ENCODE measurements at regions not wholly inside any gene's neighbourhood (a gene's known extent, or its start where the extent isn't known, plus 50 kb on each side); places are given as distances from the start of the nearest gene placed in this dataset.

GRCh38 chr3:177591379-177591778 lies 394.1 kb upstream of the TBL1XR1 start:
- TF ChIP-seq, protein P1, sequence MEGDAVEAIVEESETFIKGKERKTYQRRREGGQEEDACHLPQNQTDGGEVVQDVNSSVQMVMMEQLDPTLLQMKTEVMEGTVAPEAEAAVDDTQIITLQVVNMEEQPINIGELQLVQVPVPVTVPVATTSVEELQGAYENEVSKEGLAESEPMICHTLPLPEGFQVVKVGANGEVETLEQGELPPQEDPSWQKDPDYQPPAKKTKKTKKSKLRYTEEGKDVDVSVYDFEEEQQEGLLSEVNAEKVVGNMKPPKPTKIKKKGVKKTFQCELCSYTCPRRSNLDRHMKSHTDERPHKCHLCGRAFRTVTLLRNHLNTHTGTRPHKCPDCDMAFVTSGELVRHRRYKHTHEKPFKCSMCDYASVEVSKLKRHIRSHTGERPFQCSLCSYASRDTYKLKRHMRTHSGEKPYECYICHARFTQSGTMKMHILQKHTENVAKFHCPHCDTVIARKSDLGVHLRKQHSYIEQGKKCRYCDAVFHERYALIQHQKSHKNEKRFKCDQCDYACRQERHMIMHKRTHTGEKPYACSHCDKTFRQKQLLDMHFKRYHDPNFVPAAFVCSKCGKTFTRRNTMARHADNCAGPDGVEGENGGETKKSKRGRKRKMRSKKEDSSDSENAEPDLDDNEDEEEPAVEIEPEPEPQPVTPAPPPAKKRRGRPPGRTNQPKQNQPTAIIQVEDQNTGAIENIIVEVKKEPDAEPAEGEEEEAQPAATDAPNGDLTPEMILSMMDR (conservative IDR thresholded peaks at IDR 0.05; ENCODE audit: low read length): no peak
- TF ChIP-seq EZH2phosphoT487 (IDR thresholded peaks at IDR 0.05; ENCODE audit: borderline replicate concordance): no peak

Data from Loucy (cell line).